GM13976 (cell line): ENCODE measurements at regions not wholly inside any gene's neighbourhood (a gene's known extent, or its start where the extent isn't known, plus 50 kb on each side); places are given as distances from the start of the nearest gene placed in this dataset.

Source experiments
- DNase-seq: peaks from one replicate; pipeline ENCODE4 v3.0.0; 2012; ENCODE audit warnings: low spot score
- in situ Hi-C: fragments of 300-500 bp; cut with MboI; formaldehyde crosslinking; loops from one replicate; pipeline ENCODE4 v1.12.0; 2022; ENCODE audit warnings: low sequenced_read_pairs, mixed read lengths, inconsistent platforms; ENCODE audit not compliant: unreplicated experiment
- TF ChIP-seq, protein P1 (sequence below): IDR thresholded peaks from 2 replicates; pipeline ENCODE4 v1.5.1; 2012; ENCODE audit warnings: borderline replicate concordance, mild to moderate bottlenecking; ENCODE audit not compliant: insufficient read depth; ENCODE audit errors: extremely low read depth, missing control alignments, control extremely low read depth

DNA sequence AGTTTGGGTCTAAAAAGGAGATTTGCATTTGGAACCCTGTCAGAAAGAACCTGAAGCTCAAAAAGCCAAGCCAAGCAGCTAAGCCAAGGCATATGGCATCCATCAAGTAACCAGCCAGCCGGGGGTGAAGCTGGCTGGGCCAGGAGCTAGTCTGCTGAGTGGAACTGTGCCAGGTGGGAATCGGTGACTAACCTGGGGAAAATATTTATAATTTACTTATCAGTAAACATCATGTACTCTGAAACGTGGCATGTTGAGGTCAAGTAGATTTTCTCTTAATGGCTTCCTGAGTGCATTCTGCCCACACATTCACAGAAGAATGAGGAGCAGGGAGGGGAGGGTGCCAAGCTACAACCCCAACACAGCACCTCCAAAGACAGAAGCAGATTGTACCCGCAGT lies 70.5 kb upstream of the SESN3 start:
- DNase-seq, result no peak
- in situ Hi-C loops, result no loop called here
- TF ChIP-seq, protein P1, sequence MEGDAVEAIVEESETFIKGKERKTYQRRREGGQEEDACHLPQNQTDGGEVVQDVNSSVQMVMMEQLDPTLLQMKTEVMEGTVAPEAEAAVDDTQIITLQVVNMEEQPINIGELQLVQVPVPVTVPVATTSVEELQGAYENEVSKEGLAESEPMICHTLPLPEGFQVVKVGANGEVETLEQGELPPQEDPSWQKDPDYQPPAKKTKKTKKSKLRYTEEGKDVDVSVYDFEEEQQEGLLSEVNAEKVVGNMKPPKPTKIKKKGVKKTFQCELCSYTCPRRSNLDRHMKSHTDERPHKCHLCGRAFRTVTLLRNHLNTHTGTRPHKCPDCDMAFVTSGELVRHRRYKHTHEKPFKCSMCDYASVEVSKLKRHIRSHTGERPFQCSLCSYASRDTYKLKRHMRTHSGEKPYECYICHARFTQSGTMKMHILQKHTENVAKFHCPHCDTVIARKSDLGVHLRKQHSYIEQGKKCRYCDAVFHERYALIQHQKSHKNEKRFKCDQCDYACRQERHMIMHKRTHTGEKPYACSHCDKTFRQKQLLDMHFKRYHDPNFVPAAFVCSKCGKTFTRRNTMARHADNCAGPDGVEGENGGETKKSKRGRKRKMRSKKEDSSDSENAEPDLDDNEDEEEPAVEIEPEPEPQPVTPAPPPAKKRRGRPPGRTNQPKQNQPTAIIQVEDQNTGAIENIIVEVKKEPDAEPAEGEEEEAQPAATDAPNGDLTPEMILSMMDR, result no peak

DNA sequence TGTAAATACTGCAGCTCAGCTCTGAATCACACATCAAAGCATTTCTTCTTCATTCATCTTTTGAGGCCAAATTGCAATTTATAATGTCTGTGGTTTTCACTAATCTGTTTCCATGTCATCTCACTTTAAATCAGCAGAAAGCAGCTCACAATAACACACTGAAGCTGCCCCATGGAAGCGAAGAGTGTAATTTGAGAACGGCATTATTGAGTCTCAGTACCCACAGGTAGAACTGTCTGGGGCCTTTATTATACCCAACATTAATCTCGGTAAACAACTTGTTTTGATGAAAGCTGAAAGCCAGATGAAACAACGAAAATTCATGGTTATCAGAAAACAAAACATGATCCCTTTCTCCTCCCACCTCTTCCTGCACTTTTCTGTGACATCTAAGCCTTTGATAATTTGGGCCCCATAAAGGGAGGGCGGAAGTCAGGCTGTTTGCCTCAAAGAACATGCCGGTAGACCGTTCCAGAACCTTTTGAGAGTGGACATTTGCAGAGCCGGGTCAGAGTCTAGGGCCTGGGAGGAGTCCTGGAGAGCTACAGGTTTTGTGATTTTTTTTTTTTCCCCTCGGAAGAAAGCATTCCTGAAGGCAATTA lies 68.2 kb upstream of the SESN3 start:
- TF ChIP-seq, protein P1, result no peak
- no peak for DNase-seq
- in situ Hi-C loops, result no loop called here

DNA sequence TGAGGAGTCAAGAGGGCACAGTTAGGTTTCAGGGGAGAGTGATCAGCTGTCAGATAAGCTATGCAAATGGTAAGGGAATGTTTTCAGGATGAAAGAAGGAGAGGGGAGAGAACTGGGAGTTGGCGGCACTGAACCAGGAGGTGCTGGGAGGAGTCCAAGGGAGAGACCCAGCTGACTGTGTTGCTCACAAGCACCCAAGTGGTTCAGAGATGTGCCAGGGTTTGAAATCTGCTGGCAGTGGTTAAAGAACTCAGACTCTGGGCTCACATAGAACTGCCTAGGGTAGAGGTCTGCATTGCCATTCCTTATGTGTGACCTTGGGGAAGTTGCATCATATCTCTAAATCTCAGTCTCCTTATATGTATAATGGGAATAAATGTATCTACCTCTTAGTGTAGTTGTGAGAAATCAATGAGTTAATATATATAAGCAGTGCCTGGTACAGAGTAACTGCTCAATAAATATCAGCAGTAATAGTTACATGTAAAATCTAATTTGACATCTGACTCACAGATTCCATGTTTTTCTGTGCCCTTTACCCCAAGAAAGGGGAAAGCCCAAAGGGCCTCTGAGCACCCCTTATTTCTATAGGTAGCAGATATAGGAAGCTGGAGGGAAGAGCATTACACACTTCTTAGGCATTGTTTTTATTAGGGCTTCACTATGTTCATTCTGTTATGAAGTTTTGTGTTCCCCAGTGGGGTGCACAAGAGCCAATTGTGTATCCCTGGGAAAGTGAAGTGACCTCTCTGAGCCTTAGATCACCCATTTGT lies 66.9 kb upstream of the SESN3 start:
- TF ChIP-seq, protein P1, result no peak
- in situ Hi-C loops, result no loop called here
- no peak for DNase-seq

DNA sequence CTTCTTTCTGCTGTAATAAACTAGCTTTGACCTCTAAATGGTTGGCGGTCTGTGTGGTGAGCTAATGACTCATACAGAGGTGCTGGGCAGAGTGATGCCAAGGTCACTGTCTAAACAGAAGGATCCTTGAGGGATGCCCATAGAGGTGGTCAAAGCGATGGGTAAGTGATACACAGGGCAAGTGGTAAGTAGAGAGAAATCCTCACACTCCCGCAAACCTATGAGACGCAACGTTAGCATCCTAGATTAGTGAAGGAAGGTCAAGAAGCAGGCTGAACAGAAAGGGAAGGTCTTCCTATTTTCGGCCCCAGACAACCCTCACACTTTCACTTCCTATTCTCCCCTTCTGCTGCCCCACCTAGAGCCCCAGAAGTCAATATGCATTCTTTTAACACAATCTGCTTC lies 65.6 kb upstream of the SESN3 start:
- TF ChIP-seq, protein P1, result no peak
- DNase-seq, result peak; percentile 47
- in situ Hi-C loops, result no loop called here

DNA sequence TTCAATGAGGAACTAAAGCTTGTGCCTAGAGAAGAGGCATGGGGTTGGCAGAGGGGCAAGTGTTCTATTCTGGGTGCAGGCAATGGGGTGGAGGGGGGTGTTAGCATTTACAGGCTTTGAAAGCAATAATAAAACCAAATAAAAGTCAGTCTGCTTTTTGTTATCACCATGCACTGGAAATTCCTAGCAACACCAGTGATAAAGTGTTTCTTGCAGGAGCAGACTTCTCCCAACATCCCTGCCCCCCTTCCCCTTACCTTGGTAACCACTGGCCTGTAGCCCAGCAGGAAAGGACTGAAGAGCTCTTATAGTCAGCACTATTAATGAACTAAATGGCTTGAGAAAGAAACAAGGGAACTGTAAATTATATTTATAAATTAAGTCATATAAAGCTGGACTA lies 65.2 kb upstream of the SESN3 start:
- TF ChIP-seq, protein P1, result no peak
- in situ Hi-C loops, result no loop called here
- DNase-seq, result no peak

DNA sequence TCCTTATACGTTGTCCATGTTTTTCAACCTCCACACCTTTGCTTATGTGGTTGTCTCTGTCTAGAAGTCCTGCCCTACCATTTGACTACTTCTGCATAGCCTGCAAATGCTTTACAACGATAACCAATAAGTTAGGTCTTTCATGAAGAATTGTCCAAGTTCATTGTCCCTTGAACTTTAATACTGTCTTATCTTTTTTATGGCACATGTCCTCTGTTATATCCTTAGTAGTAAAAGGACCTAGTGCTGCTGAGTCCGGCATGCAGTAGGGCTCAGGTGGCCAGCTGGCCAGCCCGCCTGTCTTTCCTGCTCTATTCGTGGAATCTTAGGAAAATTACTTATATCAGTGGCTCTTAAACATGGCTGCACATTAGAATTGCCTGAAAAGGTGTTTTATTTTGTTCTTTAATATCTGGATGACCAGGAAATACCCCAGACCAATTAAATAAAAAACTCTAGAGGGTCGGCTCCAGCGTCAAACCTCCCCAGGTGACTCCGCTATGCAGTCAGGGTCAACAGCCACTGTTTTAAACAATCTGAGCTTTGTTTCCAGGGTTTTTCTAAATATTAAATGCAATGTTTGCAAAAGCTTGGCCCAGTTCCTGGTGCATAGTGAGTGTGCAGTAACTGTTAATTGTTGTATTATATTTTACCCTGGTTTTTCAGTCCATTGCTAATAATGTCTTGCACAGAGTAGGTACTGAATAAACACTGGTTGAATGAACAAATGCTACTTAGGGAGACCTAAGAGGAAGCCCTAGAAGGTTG lies 64.6 kb upstream of the SESN3 start:
- no peak for DNase-seq
- TF ChIP-seq, protein P1, result no peak
- in situ Hi-C loops, result no loop called here
